HG03354 (cell line): ENCODE measurements at regions not wholly inside any gene's neighbourhood (a gene's known extent, or its start where the extent isn't known, plus 50 kb on each side); places are given as distances from the start of the nearest gene placed in this dataset.
"Not testable (repeated sequence)": the region's sequence is repeated elsewhere in the genome, so short reads cannot be mapped to it uniquely, and the experiment has no call there.

Source experiments
- ATAC-seq: cut with Tn5 transposase; IDR thresholded peaks from one replicate; pipeline ENCODE4 v1.9.1; 2021; ENCODE audit warnings: mild to moderate bottlenecking; ENCODE audit not compliant: unreplicated experiment, poor library complexity, severe bottlenecking

- ATAC-seq: no peak
These were observed 310.5 kb downstream of the NUF2 start for GRCh38 chr1:163632269-163632668.

DNA sequence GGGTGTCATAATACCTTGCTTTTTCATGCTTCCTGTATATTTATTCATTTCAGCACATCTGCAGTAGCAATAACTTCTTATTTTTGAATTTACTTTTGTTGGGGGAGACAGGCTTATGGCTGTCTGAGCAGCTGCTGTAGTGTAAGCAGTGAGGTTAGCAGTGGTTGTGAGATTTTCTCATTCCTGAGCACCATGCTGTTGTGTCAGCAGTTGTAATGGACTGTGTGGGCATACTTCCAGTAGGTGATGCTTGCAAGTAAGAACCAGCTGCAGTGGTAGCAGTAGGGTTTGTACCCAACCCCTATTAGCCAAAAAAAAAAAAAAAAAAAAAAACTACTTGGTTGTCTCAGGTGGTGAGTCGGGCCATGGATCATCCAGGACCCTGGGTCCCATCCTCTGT lies 311.6 kb downstream of the NUF2 start:
- ATAC-seq: no peak

DNA sequence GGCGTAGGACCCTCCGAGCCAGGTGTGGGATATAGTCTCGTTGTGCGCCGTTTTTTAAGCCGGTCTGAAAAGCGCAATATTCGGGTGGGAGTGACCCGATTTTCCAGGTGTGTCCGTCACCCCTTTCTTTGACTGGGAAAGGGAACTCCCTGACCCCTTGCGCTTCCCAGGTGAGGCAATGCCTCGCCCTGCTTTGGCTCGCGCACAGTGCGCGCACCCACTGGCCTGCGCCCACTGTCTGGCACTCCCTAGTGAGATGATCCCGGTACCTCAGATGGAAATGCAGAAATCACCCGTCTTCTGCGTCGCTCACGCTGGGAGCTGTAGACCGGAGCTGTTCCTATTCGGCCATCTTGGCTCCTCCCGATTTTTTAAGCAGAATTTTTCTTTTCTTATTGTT lies 323.9 kb downstream of the NUF2 start:
- not testable (repeated sequence) for ATAC-seq

DNA sequence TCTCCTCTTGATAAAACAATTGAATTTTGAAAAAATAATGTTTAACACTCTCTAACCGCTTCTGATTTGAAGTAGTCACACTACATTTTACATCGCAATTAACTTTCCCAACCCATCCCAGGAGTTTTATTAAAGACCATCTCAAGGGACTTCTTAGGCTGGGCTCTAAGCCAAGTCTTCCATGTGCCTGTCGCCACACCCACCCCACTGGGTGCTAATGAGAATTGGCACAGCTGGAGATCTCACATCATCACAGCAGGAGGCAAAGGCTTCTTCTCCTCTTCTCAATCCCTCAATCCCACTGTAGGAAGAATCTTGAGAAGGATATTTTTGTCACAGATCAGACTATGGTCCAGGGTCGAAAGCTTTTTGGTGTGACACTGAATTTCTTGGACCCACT lies 328.9 kb downstream of the NUF2 start:
- no peak for ATAC-seq

DNA sequence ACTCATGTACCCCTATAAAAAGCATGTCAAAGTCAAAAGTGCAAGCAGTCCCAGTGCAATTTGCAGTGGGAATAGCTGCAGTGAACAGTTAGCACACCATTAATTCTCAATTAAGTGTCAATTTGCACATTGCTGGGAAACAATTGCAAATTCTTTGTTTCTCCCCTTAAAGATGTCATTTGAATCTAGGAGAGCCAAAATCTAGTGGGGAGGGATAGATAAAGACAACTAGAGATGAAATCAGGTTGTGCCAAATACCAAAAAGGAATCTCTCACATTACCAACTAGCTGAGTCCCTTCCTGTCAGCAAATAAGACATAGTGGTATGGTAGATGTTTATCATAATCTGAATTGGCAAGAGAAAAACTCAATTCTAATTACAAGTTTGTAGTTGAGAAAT lies 330.7 kb downstream of the NUF2 start:
- ATAC-seq: no peak

DNA sequence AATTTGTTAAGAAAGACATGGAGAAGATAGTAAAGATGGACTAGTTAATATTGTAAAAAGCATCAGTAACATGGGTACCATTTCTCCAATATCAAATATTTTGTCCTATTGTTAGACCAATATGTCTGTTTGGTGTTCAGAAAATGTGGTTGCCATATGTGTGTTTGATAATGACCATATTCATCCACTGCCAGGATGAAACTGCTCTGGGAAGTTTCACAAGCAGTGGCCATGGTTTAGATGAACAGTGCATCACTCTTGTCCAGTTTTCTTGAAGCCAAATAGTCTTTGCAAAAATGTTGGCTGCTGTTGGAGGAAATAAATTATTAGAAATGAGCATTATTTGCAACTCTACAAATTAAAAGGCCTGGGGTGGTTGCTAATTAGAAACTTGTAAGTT lies 333.8 kb downstream of the NUF2 start:
- ATAC-seq: no peak

- no peak for ATAC-seq
These were observed 334.5 kb downstream of the NUF2 start for GRCh38 chr1:163656095-163656759.

GRCh38 chr1:163657719-163658118 lies 336.0 kb downstream of the NUF2 start:
- no peak for ATAC-seq

DNA sequence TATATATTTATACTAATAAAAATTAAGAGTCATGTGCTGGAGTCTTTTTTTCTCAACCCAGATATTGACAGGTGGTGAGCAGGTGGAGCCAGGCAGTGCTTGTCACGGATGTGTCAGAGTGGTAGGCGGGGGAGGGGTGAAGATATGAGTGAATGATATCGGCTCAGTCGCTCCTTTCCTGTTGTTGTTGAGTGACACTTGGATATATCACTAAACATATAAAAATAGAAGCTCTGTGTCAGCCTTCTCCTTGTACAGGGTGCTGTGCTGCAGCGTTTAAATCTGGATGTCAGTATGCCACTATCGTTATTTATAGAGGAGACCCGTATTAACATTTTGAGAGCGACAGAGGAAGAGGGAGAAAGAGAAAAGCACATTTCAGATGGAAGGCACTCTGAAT lies 339.6 kb downstream of the NUF2 start:
- no peak for ATAC-seq

DNA sequence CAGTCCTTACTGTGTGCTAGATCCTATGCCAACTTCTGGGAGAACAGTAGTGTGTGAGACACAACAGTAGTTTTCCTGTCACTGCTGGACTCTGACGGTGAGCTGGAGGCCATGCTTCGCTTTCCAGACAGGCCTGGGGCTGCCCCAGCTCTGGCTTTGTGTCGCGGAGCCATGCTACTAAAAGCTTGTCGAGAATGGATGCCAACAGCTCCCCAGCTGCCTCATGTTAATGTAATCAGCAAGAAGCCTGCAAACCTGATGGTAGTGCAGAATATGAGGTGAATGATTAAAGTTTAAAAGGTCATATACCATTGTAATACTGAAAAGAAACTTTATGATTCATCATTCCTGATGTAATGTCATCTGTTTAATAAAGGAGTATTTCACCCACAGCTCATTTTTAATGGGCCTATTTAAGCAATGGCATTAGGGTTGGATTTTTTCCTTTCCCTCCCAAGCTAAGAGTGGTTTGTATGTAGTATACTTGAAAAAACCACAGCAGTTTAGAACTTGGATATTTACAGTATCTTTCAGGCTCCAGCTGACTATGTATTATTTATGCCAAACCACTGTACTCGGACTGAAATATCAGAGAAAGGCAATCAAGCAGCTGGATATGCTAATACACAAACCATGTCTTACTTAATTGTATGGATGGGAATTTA lies 343.0 kb downstream of the NUF2 start:
- no peak for ATAC-seq

- no peak for ATAC-seq
These were observed 346.7 kb downstream of the NUF2 start for GRCh38 chr1:163668472-163668871.

DNA sequence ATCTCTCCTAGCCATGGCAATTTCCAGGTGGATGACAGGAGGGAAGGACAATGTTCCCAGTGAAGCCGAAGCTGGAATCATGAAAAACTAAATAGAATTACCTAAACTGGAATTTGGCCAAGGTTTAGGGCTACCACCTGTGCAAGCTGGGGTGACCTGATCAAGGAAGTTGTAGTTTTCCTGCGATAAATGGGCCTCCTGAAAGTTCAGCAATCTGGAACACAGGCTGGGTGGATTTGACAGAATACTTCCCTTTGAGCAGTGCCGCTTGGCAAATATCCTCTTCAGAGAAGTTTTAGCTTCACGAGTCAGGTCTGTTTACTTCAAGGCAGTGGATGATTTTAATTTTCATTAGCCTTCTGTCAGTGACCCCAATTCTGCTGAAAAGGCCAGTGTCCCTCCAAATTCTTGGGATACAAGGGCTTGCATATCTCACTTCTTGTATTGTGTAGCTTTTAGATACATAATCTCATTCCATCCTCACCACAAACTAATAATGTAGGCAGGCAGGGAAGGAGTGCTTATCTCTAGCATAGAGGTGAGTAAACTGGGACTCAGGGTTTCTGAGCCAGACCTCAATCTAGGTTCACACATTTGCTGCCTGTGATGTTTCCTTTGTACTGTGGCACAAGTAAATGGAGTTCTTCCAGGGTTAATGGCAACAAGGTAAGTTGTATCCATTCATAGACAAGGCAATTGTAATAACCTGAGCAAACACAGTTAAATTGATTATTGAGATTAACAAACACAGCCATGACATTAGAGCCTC lies 349.4 kb downstream of the NUF2 start:
- ATAC-seq: no peak

GRCh38 chr1:163672976-163673758 lies 351.4 kb downstream of the NUF2 start:
- ATAC-seq: no peak

- ATAC-seq: no peak
These were observed 352.0 kb downstream of the NUF2 start for GRCh38 chr1:163673759-163674151.

- ATAC-seq: no peak
These were observed 352.5 kb downstream of the NUF2 start for GRCh38 chr1:163674236-163674635.

GRCh38 chr1:163684785-163685184 lies 363.0 kb downstream of the NUF2 start:
- no peak for ATAC-seq

- no peak for ATAC-seq
These were observed 370.5 kb downstream of the NUF2 start for GRCh38 chr1:163692266-163692665.

DNA sequence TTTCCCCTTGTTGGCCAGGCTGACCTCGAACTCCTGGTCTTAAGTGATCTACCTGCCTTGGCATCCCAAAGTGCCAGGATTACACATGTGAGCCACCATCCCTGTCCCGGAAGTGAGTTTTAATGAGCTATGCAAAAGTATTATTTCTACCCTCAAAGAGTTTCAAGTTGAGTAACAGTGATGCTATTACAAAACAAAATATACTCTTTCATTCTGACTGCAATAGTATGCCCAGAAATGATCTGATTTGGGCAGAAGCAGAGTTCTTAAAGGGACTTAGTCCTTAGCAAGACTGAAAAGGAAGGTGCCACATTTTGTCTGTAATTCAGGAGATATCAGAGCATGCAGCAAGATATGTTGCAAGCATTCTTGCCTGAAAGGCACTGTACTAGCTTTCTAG lies 375.4 kb downstream of the NUF2 start:
- ATAC-seq: peak; percentile 46

DNA sequence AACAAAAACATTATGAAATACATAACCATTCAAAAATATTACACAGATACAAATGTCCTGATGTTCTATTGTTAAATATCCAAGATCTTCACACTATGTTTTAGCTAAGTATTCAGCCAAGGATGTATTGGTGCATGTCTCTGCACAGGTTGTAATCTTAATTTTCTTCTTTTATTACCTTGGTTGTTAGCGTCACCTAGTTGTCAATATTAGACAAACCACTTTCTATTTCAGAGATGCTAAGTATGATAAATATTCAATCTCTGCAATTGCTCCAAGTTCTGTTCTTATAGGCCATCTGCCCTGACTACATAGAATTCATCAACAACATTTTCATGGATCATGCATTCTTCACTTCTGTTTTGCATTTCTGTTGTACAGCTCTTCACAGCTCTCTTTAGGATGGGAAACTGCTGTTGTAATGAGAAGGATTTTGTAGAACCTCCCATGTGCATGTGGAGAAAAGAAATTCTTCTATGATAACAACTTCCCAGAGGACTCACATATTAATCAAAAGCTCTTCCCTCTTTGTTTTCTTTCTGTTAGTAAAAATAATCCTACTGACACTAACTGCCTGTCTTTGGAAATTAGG lies 380.1 kb downstream of the NUF2 start:
- no peak for ATAC-seq

DNA sequence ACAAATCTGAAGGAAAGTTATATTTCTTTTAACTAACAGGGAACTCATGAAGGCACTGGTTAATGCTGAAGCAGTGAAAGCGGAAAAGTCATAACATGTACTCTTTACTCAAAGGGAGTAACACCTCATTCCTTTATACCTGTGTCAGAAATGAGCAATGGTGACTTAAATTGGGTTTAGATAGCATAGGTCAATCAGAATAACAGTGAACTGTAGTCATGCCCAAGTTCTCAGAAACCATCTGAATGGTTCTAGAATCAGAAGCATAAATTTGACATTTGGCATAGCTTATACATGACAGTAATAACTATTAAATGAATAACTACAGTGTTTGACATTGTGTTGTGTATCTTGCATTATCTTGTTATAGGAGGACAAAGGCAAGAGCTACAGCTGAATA lies 382.0 kb downstream of the NUF2 start:
- no peak for ATAC-seq
